DMS79 treated with DMSO at 0.1 percent for 48 hours (cell line): ENCODE measurements at regions not wholly inside any gene's neighbourhood (a gene's known extent, or its start where the extent isn't known, plus 50 kb on each side); places are given as distances from the start of the nearest gene placed in this dataset.

Experiments used
- DNase-seq: peaks from one replicate; lab custom pipeline; 2025; lab: John Stamatoyannopoulos, UW

DNA sequence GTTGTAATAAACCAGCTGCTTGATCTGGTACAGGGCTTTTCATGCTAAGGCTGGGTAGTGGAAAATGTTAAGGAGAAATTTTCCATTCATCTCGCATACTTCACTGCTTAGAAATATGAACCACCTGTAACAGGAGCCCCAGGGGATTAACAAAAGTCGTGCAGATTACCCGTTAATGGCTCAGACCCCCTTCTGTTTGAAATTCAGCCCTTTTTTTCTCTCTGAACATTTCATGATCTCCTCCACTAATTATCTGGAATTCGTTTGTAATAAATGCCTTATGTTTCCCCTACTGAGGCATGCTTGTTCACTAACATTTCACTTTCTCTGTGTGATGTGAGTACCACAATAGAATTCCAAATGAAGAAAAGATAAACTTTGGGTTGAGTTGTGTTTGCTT lies 336.4 kb upstream of the HSF2 start:
- DNase-seq, result no peak

DNA sequence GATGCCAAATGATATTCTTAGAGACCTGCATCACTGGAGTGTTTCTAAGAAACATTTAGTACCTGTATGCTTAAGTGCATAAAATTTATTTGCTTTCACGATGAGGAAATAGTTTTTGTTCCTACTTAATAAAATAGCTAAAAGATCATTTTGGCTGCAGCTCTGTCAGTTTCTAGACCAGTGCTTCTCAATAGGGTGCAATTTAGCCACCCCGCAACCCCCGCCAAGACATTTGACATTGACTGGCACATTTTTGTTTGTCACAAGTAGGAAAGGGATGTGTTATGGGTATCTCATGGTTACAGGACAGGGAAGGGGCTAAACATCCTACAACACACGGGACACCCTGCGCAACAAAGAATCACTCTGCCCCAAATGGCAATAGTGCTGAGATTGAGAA lies 335.7 kb upstream of the HSF2 start:
- DNase-seq, result no peak

GRCh38 chr6:122066200-122066599 lies 333.3 kb upstream of the HSF2 start:
- DNase-seq, result no peak

DNA sequence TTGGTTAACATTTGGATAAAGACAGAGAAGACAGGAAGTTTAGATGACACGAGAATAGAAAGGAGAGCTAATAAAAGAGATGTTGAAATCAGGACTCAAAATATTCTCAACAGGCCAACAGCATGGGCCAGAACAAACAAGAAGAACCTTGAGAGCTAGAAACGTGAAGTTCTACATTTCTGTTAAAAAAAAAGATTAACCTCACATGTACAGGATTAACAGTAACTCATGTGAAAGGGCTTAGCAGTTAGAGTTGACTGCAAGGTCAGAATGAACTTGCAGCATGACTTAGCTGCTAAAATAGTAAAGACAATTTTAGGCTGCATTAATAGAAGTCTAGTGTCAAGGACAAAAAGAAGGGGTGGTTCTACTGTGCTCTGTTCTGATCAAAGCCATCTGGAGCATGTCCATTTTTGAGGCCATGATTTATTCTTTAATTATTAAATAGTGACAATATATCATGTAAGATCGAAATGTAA lies 331.1 kb upstream of the HSF2 start:
- no peak for DNase-seq

GRCh38 chr6:122069932-122070331 lies 329.5 kb upstream of the HSF2 start:
- no peak for DNase-seq

GRCh38 chr6:122072014-122072647 lies 327.3 kb upstream of the HSF2 start:
- no peak for DNase-seq

GRCh38 chr6:122075084-122075838 lies 324.2 kb upstream of the HSF2 start:
- DNase-seq, result no peak

DNA sequence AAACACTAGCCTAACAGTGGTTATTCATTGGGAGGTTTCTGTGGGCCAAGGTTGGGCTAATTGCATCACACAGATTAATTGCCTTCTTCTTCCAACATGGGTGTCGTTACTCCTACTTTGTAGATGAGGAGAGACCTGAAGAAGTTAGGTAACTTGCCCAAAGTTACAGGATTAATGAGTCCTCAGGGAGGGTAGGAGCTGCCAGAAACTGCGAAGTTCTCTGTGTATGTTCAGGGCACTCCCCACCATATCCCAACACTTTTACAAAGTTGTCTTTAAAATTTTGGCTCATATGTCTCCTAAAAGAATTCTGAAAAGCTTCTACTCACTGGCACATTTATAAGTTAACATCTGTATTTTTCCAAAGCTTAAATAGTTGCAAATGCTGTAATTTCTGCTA lies 323.5 kb upstream of the HSF2 start:
- no peak for DNase-seq

- no peak for DNase-seq
These were observed 321.8 kb upstream of the HSF2 start for GRCh38 chr6:122077603-122078002.

DNA sequence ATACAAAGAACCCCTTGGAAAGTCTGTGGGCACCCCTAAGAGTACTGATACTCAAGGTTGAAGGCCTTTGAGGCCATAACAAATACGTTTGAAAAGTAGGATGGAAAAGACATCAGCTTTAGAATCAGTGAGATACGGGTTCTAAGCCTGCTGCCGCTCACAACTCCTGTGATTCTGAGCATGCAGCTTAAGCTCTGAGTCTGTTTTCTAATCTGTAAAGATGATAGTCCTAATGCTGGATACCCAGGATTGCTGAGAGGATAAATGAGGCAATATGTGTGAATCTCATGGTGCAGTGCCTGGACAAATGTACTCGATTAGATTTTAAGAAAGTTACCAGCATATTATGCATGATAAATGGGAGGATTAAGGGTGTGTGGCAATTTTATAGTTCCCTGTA lies 321.0 kb upstream of the HSF2 start:
- no peak for DNase-seq

GRCh38 chr6:122079916-122080315 lies 319.5 kb upstream of the HSF2 start:
- no peak for DNase-seq

DNA sequence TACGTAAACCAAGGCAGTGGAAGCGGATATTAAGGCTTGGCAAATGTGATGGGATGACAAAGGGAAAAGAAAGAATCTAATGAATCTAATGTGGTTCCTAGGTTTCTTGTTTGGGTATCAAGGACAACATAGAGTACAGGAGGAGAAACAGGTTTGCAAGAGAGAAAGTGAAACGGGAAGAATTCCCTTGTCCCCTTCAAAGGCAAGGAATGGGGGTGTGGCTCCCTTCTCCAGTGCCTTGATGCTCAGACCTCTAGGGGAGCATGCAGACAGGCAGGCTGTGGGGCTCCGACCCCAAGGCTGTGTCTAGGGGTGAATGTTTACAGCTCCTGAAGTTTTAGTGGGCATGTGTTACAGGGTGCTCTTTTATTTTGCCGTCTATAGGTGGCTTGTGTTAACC lies 317.5 kb upstream of the HSF2 start:
- no peak for DNase-seq

DNA sequence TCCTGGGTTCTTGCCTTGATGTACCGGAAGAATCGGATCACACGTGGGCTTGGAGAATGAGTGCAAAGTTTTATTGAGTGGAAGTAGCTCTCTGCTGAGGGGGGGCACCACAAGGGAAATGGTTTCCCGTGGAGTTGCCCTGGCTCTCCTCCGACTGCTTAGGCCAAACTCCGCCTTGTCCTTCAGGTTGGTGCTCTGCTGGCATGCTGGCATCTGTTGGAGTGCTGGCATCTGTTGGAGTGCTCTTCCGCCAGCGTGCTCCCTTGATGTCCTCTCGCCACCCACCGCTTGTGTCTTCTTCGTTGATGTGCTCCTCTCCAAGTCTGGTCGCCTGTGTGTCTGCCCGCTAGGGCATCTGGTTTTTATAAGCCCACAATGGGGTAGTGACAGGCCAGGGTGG lies 317.1 kb upstream of the HSF2 start:
- no peak for DNase-seq

GRCh38 chr6:122092366-122092765 lies 307.1 kb upstream of the HSF2 start:
- no peak for DNase-seq

- DNase-seq, result no peak
These were observed 301.2 kb upstream of the HSF2 start for GRCh38 chr6:122098201-122098678.

- DNase-seq, result no peak
These were observed 297.4 kb upstream of the HSF2 start for GRCh38 chr6:122102026-122102425.

DNA sequence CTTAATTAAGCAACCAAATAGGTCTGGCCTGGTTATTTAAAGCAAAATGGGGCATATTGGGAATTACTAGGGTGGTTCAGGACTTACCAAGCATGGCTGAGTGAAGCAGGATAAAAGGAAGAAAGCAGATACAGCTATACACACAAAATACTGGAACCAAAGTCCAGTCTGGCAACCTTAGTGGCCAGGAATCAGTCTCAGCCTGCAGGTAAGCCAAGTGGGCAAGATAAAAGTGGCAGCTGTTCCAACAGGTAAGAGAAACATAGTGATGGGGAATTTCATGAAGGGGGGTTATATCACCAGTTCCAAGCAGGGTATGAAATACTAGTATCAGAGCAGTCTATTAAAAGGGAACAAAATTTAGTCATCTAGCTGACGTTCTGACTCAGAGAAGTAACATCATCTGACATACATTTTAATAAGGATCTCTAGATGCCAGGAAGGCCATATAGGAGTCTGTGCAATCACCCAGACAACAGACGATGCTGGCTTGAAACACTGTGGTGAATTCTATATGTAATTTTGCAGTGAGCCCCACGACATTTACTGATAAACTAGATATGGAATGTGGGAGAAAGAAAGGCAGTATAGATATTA lies 292.1 kb upstream of the HSF2 start:
- no peak for DNase-seq

DNA sequence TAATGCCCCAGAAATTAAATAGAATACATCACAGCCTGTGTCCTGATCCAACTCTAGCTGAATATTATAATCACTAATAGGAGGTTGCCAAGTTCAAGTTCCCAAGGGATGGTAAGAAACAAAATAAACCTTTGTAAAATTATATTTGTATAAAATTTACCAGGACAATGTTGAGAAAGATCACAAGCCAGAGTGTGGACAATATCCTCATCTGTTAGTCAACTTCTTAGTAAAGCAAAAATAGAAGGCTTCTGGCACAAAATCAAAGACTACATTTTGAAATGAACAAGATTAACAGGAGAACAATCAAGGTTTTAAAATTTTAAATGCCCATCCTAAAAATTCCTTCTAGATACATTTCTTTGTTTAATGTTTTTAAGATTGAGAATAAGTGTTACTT lies 290.4 kb upstream of the HSF2 start:
- DNase-seq, result no peak

DNA sequence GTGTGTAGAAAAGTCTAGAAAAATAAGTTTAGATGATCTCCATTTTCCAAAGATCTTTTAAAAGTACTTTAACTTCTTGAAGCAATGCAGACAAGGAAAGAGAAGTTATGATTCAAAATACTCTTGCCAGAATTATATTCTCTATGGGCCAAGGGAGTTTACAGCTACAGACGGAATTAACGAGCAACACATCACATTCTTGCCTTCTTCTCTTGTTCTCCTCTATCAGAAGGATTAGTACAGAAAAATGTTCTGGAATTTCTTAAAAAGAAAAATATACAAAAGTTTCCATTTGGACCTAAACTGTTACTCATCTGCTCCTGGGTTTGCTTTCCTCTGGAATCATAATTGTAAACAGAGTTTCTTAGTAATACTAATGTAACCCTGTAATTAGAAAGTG lies 284.7 kb upstream of the HSF2 start:
- no peak for DNase-seq

- no peak for DNase-seq
These were observed 283.2 kb upstream of the HSF2 start for GRCh38 chr6:122116119-122116834.

DNA sequence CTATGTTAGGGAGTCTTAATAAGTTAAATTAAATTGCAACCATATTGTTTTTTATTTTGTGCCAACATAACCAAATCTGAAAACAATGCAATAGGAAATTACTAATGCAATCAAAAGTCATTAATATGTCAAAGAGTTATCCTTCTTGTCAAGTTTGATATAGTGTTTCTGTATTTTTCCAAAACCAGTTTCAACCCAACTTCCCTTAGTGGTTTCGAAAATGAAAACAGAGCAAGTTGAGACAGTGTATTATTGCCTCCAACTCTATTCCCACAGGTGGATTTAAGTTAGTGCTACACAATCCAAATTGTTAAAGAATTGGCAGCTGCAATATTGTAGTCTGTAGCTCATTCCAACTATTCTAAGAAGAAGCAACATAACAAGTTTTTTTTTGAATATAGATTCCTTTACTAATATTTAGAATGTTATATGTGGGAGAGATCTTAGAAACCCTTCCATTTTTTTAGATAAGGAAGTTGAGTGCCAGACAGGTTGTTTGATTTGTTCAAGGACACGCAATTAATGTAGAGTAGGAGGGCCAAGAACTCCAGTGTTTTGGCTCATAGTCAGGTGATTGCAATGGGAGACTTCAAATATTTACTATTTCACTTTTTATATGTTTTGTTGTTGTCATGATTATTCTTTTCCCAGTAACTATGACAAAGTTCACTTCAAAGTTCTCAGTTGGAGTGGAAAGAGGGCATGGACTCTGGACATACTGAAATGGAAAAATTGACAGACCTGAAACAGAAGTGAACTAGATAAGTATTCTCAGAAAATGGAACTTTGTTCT lies 282.4 kb upstream of the HSF2 start:
- DNase-seq, result no peak
